A673 (cell line): ENCODE measurements at regions not wholly inside any gene's neighbourhood (a gene's known extent, or its start where the extent isn't known, plus 50 kb on each side); places are given as distances from the start of the nearest gene placed in this dataset.

Source experiments
- BruUV-seq: library from RNA; stranded (reverse); fragments of 400-500 nt; replicated peaks from 2 replicates; lab custom pipeline; 2021; lab: Mats Ljungman, UMichigan
- CTCF ChIA-PET: fragments of 300-600 bp; sonication (Branson Sonifier 250); formaldehyde crosslinking; loops from one replicate; lab custom pipeline; 2022; ENCODE audit warnings: antibody characterized with exemption; lab: Charles Lee
- POLR2A ChIA-PET: fragments of 300-600 bp; sonication (Branson Sonifier 250); formaldehyde crosslinking; loops from one replicate; lab custom pipeline; 2022; ENCODE audit warnings: antibody characterized with exemption; ENCODE audit not compliant: low non-redundant PET; lab: Charles Lee
- DNase-seq: peaks from one replicate; pipeline ENCODE4 v3.0.0-alpha.2; 2015; ENCODE audit warnings: low spot score
- H3K27ac ChIP-seq: fragments of 200-600 bp; sonication (generic); 2 replicates; pipeline ENCODE4 v1.5.1; 2016; ENCODE audit warnings: mixed run types, low read depth, mild to moderate bottlenecking, mixed read lengths, antibody characterized with exemption, low read length; ENCODE audit not compliant: poor library complexity, severe bottlenecking
- H3K27me3 ChIP-seq: fragments of 200-600 bp; sonication (generic); replicated peaks from 2 replicates; pipeline ENCODE4 v1.6.1; 2017; ENCODE audit warnings: mixed run types, low read depth, mild to moderate bottlenecking, mixed read lengths, antibody characterized with exemption, low read length; ENCODE audit not compliant: insufficient read depth, poor library complexity
- H3K36me3 ChIP-seq: fragments of 200-600 bp; sonication (generic); 2 replicates; pipeline ENCODE4 v1.6.1; 2016; ENCODE audit warnings: mixed run types, mild to moderate bottlenecking, mixed read lengths, antibody characterized with exemption, low read length; ENCODE audit not compliant: insufficient read depth, poor library complexity, severe bottlenecking
- H3K4me1 ChIP-seq: fragments of 200-600 bp; sonication (generic); 2 replicates; pipeline ENCODE4 v1.6.1; 2017; ENCODE audit warnings: mixed run types, mild to moderate bottlenecking, mixed read lengths, antibody characterized with exemption, low read length; ENCODE audit not compliant: insufficient read depth, poor library complexity, severe bottlenecking
- H3K4me3 ChIP-seq: fragments of 200-600 bp; sonication (generic); 2 replicates; pipeline ENCODE4 v1.5.1; 2016; ENCODE audit warnings: low read depth, mixed run types, mild to moderate bottlenecking, mixed read lengths, low read length; ENCODE audit not compliant: poor library complexity, severe bottlenecking
- H3K9me3 ChIP-seq: fragments of 200-600 bp; sonication (generic); 2 replicates; pipeline ENCODE4 v1.6.1; 2016; ENCODE audit warnings: mixed run types, low read depth, mild to moderate bottlenecking, mixed read lengths, antibody characterized with exemption, low read length; ENCODE audit not compliant: poor library complexity, severe bottlenecking
- CTCF ChIP-seq: fragments of 300-800, 200-600 bp; sonication (generic); conservative IDR thresholded peaks from 2 replicates; pipeline ENCODE4 v1.5.1; 2017; ENCODE audit warnings: low read depth, mild to moderate bottlenecking, antibody characterized with exemption, low read length, moderate library complexity, mixed read lengths
- EZH2 ChIP-seq: fragments of 200-600 bp; sonication (generic); IDR thresholded peaks from 2 replicates; pipeline ENCODE4 v1.6.1; 2017; ENCODE audit warnings: borderline replicate concordance, low read depth, mild to moderate bottlenecking, mixed read lengths, antibody characterized with exemption, low read length; ENCODE audit not compliant: poor library complexity, severe bottlenecking
- intact Hi-C: fragments of 100-400 bp; cut with micrococcal nuclease; formaldehyde crosslinking; loops from one replicate; pipeline ENCODE4 v1.10.0; 2022; ENCODE audit not compliant: unreplicated experiment

GRCh38 chr21:35156293-35157278 lies 107.5 kb upstream of the RUNX1 start:
- Histone ChIP-seq H3K36me3 (no peaks in the 10 kb centered on the region), H3K27ac (no peak overlapping the region), H3K27me3 (no peaks in the 10 kb centered on the region), H3K4me3 (no peak overlapping the region), H3K4me1 (no peaks in the 10 kb centered on the region), H3K9me3 (no peaks in the 10 kb centered on the region)
- no peak for TF ChIP-seq CTCF
- TF ChIP-seq EZH2, result no peak
- ChIA-PET POLR2A (no interaction called here), CTCF (no interaction called here)
- intact Hi-C loops, result no loop called here
- BruUV-seq, result no TSS peak
- no peak for DNase-seq

- ChIA-PET CTCF (no interaction called here), POLR2A (no interaction called here)
Measured at GRCh38 chr21:35154788-35155187, 105.7 kb upstream of the RUNX1 start.

GRCh38 chr21:35153671-35154070 lies 104.6 kb upstream of the RUNX1 start:
- intact Hi-C loops, result no loop called here
- BruUV-seq, result no TSS peak
- CTCF ChIA-PET, result no interaction called here
- H3K4me1 ChIP-seq, result no peaks in the 10 kb centered on the region
- H3K4me3 ChIP-seq, result no peak overlapping the region
- no peak for DNase-seq
- POLR2A ChIA-PET, result no interaction called here
- H3K27ac ChIP-seq, result no peak overlapping the region
- peaks cover 10% of the 10 kb centered on the region for H3K27me3 ChIP-seq
- H3K9me3 ChIP-seq, result no peaks in the 10 kb centered on the region
- H3K36me3 ChIP-seq, result no peaks in the 10 kb centered on the region
- TF ChIP-seq EZH2 (no peak), CTCF (no peak)

More at GRCh38 chr21:35154788-35155187, 105.7 kb upstream of the RUNX1 start:
- peaks cover 3% of the 10 kb centered on the region for H3K27me3 ChIP-seq
- intact Hi-C loops, result no loop called here
- TF ChIP-seq CTCF, result no peak
- TF ChIP-seq EZH2, result no peak
- no peak for DNase-seq
- H3K36me3 ChIP-seq, result no peaks in the 10 kb centered on the region
- H3K4me3 ChIP-seq, result no peak overlapping the region
- H3K4me1 ChIP-seq, result no peaks in the 10 kb centered on the region
- BruUV-seq, result no TSS peak
- H3K27ac ChIP-seq, result no peak overlapping the region
- no peaks in the 10 kb centered on the region for H3K9me3 ChIP-seq
